Body of pancreas (tissue), 4 donors: ENCODE measurements at regions not wholly inside any gene's neighbourhood (a gene's known extent, or its start where the extent isn't known, plus 50 kb on each side); places are given as distances from the start of the nearest gene placed in this dataset.

ENCODE experiments used
- POLR2A ChIP-seq, 3 donors: fragments of 450-650 bp; IDR thresholded peaks; one replicate each; pipeline ENCODE4 v1.6.1; 2016; ENCODE audit warnings: antibody characterized with exemption in 3 of 3, mild to moderate bottlenecking in 2 of 3
- TF ChIP-seq, protein P1 (sequence below), 7 experiments: fragments of 450-650 bp in 4 of 7; fragments of 200-600 bp in 3 of 7; sonication (generic) in 3 of 7; IDR thresholded peaks; one replicate each; pipeline ENCODE4 v1.5.1; 2016 to 2019; ENCODE audit warnings: antibody characterized with exemption in 7 of 7

DNA sequence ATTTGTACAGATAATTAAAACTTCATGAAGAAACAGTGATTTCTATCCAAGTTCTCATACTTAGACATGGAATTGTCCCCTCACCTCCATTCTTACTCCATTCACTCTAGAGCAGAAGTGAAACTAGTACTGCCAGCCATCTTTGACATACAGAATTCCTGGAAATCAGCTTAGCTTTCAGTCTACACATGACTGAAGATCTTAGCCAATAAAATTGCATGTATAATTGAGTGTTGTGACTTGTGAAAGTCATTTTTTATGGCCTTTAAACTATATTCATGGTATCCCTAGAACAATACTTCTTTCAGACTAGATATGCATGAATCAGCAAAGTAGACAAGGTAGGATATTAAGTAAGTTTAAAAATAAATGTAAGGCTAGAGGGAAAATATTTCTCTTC lies 705.2 kb upstream of the ZNF608 start:
- TF ChIP-seq, protein P1, sequence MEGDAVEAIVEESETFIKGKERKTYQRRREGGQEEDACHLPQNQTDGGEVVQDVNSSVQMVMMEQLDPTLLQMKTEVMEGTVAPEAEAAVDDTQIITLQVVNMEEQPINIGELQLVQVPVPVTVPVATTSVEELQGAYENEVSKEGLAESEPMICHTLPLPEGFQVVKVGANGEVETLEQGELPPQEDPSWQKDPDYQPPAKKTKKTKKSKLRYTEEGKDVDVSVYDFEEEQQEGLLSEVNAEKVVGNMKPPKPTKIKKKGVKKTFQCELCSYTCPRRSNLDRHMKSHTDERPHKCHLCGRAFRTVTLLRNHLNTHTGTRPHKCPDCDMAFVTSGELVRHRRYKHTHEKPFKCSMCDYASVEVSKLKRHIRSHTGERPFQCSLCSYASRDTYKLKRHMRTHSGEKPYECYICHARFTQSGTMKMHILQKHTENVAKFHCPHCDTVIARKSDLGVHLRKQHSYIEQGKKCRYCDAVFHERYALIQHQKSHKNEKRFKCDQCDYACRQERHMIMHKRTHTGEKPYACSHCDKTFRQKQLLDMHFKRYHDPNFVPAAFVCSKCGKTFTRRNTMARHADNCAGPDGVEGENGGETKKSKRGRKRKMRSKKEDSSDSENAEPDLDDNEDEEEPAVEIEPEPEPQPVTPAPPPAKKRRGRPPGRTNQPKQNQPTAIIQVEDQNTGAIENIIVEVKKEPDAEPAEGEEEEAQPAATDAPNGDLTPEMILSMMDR (IDR thresholded peaks at IDR 0.05) = no peak
- no peak for TF ChIP-seq POLR2A (IDR thresholded peaks at IDR 0.05)
